Ovary (tissue), 3 donors: ENCODE measurements at regions not wholly inside any gene's neighbourhood (a gene's known extent, or its start where the extent isn't known, plus 50 kb on each side); places are given as distances from the start of the nearest gene placed in this dataset.

Experiments
- EP300 ChIP-seq: sonication (generic); formaldehyde crosslinking; IDR thresholded peaks from one replicate; pipeline ENCODE4 v1.6.1; 2017; ENCODE audit warnings: antibody characterized with exemption
- POLR2A ChIP-seq: fragments of 450-650 bp; IDR thresholded peaks from one replicate; pipeline ENCODE4 v1.6.1; 2017; ENCODE audit warnings: antibody characterized with exemption, mild to moderate bottlenecking, moderate library complexity
- TF ChIP-seq, protein P1 (sequence below), 3 donors: fragments of 450-650 bp in 2 of 3; fragments of 200-600 bp in 1 of 3; IDR thresholded peaks; one replicate each; pipeline versions ENCODE4 v1.5.1 to v1.8.0; 2016 to 2022; ENCODE audit warnings: antibody characterized with exemption in 3 of 3, mild to moderate bottlenecking in 1 of 3
- donor health status: DM: no; HTN: no; CAD: no.

DNA sequence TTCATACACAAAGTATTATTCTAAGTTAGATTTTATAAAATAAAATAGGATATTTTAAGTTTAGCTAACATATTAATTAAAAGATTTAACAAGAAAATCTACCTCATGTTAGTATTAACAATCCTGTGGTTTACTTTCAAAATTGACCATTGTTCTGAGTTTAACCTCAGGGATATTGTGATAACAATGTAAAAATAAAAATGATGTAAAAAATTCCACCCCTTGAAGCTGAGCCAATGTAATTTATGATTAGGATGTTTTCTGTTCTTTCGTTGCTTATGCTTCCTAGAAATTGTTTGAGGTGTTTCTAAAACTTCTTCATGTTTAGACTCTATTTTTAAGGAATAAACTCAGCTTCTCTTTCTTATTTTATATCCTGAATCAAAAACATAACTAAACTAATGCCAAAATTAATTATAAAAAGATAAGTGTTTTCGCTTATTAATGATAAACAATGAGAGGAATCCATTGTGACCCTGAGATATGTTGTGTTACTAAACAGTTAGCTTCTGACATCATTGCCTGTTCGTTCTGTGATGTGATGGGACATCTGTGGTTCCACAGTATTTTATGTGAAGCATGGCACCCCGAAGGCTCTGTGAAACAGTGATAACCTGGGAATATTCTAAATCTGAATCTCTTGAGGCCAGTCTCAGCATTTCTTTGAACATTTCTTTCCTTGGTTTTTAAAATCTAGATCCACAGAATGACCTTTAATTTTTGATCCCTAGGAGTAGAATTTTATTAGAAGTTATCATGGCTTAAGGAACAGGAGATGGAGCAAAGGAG, 340.8 kb downstream of the ARL4A start:
- TF ChIP-seq, protein P1, sequence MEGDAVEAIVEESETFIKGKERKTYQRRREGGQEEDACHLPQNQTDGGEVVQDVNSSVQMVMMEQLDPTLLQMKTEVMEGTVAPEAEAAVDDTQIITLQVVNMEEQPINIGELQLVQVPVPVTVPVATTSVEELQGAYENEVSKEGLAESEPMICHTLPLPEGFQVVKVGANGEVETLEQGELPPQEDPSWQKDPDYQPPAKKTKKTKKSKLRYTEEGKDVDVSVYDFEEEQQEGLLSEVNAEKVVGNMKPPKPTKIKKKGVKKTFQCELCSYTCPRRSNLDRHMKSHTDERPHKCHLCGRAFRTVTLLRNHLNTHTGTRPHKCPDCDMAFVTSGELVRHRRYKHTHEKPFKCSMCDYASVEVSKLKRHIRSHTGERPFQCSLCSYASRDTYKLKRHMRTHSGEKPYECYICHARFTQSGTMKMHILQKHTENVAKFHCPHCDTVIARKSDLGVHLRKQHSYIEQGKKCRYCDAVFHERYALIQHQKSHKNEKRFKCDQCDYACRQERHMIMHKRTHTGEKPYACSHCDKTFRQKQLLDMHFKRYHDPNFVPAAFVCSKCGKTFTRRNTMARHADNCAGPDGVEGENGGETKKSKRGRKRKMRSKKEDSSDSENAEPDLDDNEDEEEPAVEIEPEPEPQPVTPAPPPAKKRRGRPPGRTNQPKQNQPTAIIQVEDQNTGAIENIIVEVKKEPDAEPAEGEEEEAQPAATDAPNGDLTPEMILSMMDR (IDR thresholded peaks at IDR 0.05) = no peak
- TF ChIP-seq POLR2A = no peak
- TF ChIP-seq EP300 = no peak
